ENCODE measurements at regions not wholly inside any gene's neighbourhood (a gene's known extent, or its start where the extent isn't known, plus 50 kb on each side); places are given as distances from the start of the nearest gene placed in this dataset.

DNA sequence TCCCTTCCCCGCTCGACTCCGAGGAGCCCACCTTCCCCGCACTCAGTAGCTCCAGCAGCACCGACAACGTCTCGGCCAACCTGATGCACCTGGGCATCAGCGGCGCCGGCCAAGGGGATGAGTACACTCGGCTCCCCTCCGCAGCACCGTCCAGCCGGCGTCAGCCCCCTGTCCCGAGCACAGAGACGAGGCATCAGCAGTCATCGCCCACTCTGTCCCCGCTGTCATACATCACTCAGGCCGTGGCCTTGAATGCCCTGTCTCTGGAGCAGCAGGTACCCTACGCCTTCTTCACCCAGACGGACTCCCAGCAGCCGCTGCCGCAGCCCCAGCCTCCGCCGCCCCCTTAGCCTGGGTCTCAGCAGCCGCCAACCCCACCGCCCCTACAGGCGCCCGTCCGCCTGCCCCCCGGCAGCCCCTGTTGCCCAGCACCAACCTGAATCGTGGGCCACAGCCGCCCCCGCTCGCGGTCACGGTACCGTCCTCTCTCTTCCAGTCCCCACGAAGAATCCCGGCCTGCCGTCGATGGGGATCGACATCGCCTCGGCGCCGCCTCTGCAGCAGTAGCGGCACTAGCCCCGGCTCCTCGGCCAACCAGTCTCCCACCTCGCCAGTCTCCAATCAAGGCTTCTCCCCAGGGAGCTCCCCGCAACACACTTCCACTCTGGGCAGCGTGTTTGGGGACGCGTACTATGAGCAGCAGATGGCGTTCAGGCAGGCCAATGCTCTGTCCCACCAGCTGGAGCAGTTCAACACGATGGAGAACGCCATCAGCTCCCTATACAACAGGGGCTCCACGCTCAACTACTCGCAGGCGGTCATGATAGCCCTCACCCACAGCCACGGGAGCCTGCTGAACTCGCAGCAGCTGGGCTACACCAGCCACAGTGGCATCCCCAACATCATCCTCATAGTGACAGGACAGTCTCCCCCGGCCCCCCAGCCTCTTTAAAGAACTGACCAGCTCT lies 1195.9 kb upstream of the CHAC2 start:
- TF ChIP-seq, protein P1, sequence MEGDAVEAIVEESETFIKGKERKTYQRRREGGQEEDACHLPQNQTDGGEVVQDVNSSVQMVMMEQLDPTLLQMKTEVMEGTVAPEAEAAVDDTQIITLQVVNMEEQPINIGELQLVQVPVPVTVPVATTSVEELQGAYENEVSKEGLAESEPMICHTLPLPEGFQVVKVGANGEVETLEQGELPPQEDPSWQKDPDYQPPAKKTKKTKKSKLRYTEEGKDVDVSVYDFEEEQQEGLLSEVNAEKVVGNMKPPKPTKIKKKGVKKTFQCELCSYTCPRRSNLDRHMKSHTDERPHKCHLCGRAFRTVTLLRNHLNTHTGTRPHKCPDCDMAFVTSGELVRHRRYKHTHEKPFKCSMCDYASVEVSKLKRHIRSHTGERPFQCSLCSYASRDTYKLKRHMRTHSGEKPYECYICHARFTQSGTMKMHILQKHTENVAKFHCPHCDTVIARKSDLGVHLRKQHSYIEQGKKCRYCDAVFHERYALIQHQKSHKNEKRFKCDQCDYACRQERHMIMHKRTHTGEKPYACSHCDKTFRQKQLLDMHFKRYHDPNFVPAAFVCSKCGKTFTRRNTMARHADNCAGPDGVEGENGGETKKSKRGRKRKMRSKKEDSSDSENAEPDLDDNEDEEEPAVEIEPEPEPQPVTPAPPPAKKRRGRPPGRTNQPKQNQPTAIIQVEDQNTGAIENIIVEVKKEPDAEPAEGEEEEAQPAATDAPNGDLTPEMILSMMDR (IDR thresholded peaks at IDR 0.05), result no peak
- no peak for TF ChIP-seq POLR2AphosphoS5 (IDR thresholded peaks at IDR 0.05)
- no peak for TF ChIP-seq EP300 (IDR thresholded peaks at IDR 0.05)

All from sigmoid colon (tissue), 4 donors.